ENCODE measurements at regions not wholly inside any gene's neighbourhood (a gene's known extent, or its start where the extent isn't known, plus 50 kb on each side); places are given as distances from the start of the nearest gene placed in this dataset.
"Not testable (repeated sequence)": the region's sequence is repeated elsewhere in the genome, so short reads cannot be mapped to it uniquely, and the experiment has no call there.

- not testable (repeated sequence) for TF ChIP-seq EZH2 (IDR thresholded peaks at IDR 0.05; ENCODE audit: insufficient read depth, poor library complexity, severe bottlenecking); EZH2phosphoT487 (IDR thresholded peaks at IDR 0.05; ENCODE audit: insufficient read depth, low read depth)
Observed at GRCh38 chr2:225743996-225744395, 344.5 kb downstream of the NYAP2 start.

Measured in GM23248 (cell line).